CD14-positive monocyte (primary cell): ENCODE measurements at regions not wholly inside any gene's neighbourhood (a gene's known extent, or its start where the extent isn't known, plus 50 kb on each side); places are given as distances from the start of the nearest gene placed in this dataset.

ENCODE experiments used
- DNase-seq, 3 donors: peaks; one replicate each; pipeline ENCODE4 v3.0.0-alpha.2; 2011 to 2022
- H2AFZ ChIP-seq: 2 replicates; pipeline ENCODE4 v1.6.0; 2012; ENCODE audit warnings: mild to moderate bottlenecking, low read depth, low read length, inconsistent platforms; ENCODE audit not compliant: insufficient read depth, poor library complexity, severe bottlenecking
- H3K27ac ChIP-seq, 2 donors: 1 replicate in 1 of 2; 2 replicates in 1 of 2; pipeline ENCODE4 v1.5.1; 2012 to 2013; ENCODE audit warnings: low read length in 2 of 2, control low read depth in 1 of 2, inconsistent platforms in 1 of 2, low read depth in 1 of 2, mild to moderate bottlenecking in 1 of 2
- H3K27me3 ChIP-seq, 2 donors: one replicate each; pipeline versions ENCODE4 v1.6.0 to v1.6.1; 2011 to 2013; ENCODE audit warnings: low read length in 2 of 2; ENCODE audit not compliant: control insufficient read depth in 2 of 2, insufficient read depth in 2 of 2
- H3K36me3 ChIP-seq, 2 donors: replicated peaks in 1 of 2; 1 replicate in 1 of 2; 2 replicates in 1 of 2; pipeline versions ENCODE4 v1.5.1 to v1.6.1; 2012 to 2013; ENCODE audit warnings: low read length in 2 of 2, control low read depth in 1 of 2, inconsistent platforms in 1 of 2, mild to moderate bottlenecking in 1 of 2; ENCODE audit not compliant: insufficient read depth in 2 of 2, control insufficient read depth in 1 of 2
- H3K4me1 ChIP-seq, 2 donors: 1 replicate in 1 of 2; 2 replicates in 1 of 2; pipeline versions ENCODE4 v1.5.1 to v1.6.1; 2012 to 2013; ENCODE audit warnings: low read length in 2 of 2, control low read depth in 1 of 2, inconsistent platforms in 1 of 2, mild to moderate bottlenecking in 1 of 2, moderate library complexity in 1 of 2; ENCODE audit not compliant: insufficient read depth in 2 of 2, control insufficient read depth in 1 of 2
- H3K4me2 ChIP-seq: replicated peaks from 2 replicates; pipeline ENCODE3; 2012; ENCODE audit warnings: low read length, moderate library complexity, mild to moderate bottlenecking; ENCODE audit not compliant: poor library complexity, severe bottlenecking; ENCODE audit errors: extremely low read depth
- H3K4me3 ChIP-seq, 3 experiments: fragments of 200-600 bp in 1 of 3; sonication (generic) in 1 of 3; replicated peaks in 1 of 3; 1 replicate in 2 of 3; 2 replicates in 1 of 3; pipeline ENCODE4 v1.5.1; 2011 to 2013; ENCODE audit warnings: low read length in 3 of 3, mild to moderate bottlenecking in 3 of 3, control low read depth in 2 of 3, low read depth in 2 of 3, inconsistent platforms in 1 of 3, moderate library complexity in 1 of 3
- H3K79me2 ChIP-seq: 2 replicates; pipeline ENCODE4 v1.6.0; 2012; ENCODE audit warnings: mild to moderate bottlenecking, control low read depth, inconsistent platforms, low read length, moderate library complexity; ENCODE audit not compliant: insufficient read depth
- H3K9ac ChIP-seq: 2 replicates; pipeline ENCODE4 v1.6.0; 2017; ENCODE audit warnings: low read length, mild to moderate bottlenecking; ENCODE audit not compliant: insufficient read depth, poor library complexity, severe bottlenecking
- H3K9me3 ChIP-seq, 2 donors: replicated peaks in 1 of 2; 1 replicate in 1 of 2; 2 replicates in 1 of 2; pipeline versions ENCODE4 v1.5.1 to v1.6.1; 2012 to 2013; ENCODE audit warnings: low read length in 2 of 2, control low read depth in 1 of 2; ENCODE audit not compliant: control insufficient read depth in 1 of 2, insufficient read depth in 1 of 2
- H4K20me1 ChIP-seq: 2 replicates; pipeline ENCODE4 v1.6.0; 2012; ENCODE audit warnings: mild to moderate bottlenecking, low read length, control low read depth, moderate library complexity; ENCODE audit not compliant: insufficient read depth
- H3K27ac Mint-ChIP-seq, 7 donors: one replicate each; pipeline ENCODE4 v1.8.0; 2020; ENCODE audit warnings: mild to moderate bottlenecking in 7 of 7, mixed read lengths in 7 of 7, moderate library complexity in 6 of 7, inconsistent platforms in 2 of 7
- H3K27me3 Mint-ChIP-seq, 3 donors: one replicate each; pipeline ENCODE4 v1.8.0; 2021 to 2022; ENCODE audit warnings: low read depth in 3 of 3, mild to moderate bottlenecking in 3 of 3, mixed read lengths in 3 of 3, moderate library complexity in 3 of 3, inconsistent platforms in 1 of 3
- H3K36me3 Mint-ChIP-seq, 2 donors: one replicate each; pipeline ENCODE4 v1.8.0; 2020; ENCODE audit warnings: mixed read lengths in 2 of 2, inconsistent platforms in 1 of 2, mild to moderate bottlenecking in 1 of 2
- H3K4me1 Mint-ChIP-seq: one replicate; pipeline ENCODE4 v1.8.0; 2020; ENCODE audit warnings: mild to moderate bottlenecking, mixed read lengths
- H3K4me3 Mint-ChIP-seq, 2 donors: one replicate each; pipeline ENCODE4 v1.8.0; 2020; ENCODE audit warnings: mild to moderate bottlenecking in 2 of 2, mixed read lengths in 2 of 2, moderate library complexity in 1 of 2
- H3K9me3 Mint-ChIP-seq, 7 donors: one replicate each; pipeline ENCODE4 v1.8.0; 2020 to 2022; ENCODE audit warnings: mixed read lengths in 7 of 7, mild to moderate bottlenecking in 6 of 7, moderate library complexity in 6 of 7, inconsistent platforms in 2 of 7
- WGBS: methylation state at CpG from one replicate; pipeline ENCODE4 v1.1.5; 2013; ENCODE audit warnings: missing lambda C conversion rate; ENCODE audit not compliant: insufficient coverage; 5-methylcytosine and 5-hydroxymethylcytosine counted together
- intact Hi-C, 2 donors: fragments of 100-400 bp; cut with micrococcal nuclease; formaldehyde crosslinking; loops; one replicate each; pipeline versions ENCODE4 v1.15.0 to v1.15.1; 2023
- TF ChIP-seq, protein P1 (sequence below): fragments of 200-600 bp; IDR thresholded peaks from one replicate; pipeline ENCODE4 v1.8.0; 2022; ENCODE audit warnings: antibody characterized with exemption, mild to moderate bottlenecking

DNA sequence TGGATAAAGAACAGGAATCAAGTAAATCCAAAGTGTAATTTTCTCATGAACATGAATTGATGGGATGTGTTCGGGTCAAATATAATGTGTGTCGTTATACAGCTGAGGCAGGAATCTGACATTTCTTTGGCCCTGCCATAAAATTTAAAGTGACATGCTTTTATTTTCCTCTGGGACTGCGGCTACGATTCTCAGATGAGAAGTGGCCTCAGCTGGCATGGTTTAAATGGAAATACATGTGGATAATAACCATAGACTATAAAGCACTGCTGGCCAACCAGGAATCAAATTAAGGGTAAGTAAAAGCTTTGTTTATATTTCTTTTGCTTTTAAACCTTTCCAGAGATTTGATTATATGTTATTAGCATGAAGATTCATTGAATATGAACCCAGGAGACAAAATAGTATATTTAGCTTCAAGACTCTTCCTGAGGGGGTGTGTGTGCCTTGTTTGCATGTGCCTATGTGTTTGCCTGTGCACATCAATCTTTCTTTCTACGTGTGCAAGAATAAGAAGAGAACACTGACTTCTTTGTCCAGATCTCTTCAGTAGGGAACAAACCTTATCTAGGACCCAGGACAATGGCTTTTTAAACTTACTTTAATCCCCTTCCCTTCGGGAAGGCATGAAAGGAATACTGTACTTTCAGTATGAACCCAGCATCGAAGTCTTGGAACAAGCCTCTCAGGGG is 629.0 kb upstream of the PFKP start:
- H3K27me3 Mint-ChIP-seq: peaks cover 0 to 2% (median 0%) of the 10 kb centered on the region in 3 donors
- no peak overlapping the region for H3K27ac ChIP-seq
- H4K20me1 ChIP-seq: no peaks in the 10 kb centered on the region
- no peaks in the 10 kb centered on the region for H3K79me2 ChIP-seq
- no peaks in the 10 kb centered on the region for H3K4me1 Mint-ChIP-seq
- WGBS: 80% methylated on average over 2 of the region's 7 CpGs
- intact Hi-C loops: no loop called here
- H3K4me3 ChIP-seq: no peak overlapping the region
- peaks cover 3 to 16% (median 9%) of the 10 kb centered on the region in 7 donors for H3K9me3 Mint-ChIP-seq
- no peak overlapping the region for H3K4me2 ChIP-seq
- peaks cover 8 to 19% of the 10 kb centered on the region in 2 donors for H3K9me3 ChIP-seq
- TF ChIP-seq, protein P1, sequence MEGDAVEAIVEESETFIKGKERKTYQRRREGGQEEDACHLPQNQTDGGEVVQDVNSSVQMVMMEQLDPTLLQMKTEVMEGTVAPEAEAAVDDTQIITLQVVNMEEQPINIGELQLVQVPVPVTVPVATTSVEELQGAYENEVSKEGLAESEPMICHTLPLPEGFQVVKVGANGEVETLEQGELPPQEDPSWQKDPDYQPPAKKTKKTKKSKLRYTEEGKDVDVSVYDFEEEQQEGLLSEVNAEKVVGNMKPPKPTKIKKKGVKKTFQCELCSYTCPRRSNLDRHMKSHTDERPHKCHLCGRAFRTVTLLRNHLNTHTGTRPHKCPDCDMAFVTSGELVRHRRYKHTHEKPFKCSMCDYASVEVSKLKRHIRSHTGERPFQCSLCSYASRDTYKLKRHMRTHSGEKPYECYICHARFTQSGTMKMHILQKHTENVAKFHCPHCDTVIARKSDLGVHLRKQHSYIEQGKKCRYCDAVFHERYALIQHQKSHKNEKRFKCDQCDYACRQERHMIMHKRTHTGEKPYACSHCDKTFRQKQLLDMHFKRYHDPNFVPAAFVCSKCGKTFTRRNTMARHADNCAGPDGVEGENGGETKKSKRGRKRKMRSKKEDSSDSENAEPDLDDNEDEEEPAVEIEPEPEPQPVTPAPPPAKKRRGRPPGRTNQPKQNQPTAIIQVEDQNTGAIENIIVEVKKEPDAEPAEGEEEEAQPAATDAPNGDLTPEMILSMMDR: no peak
- H3K27ac Mint-ChIP-seq: no peak overlapping the region
- no peaks in the 10 kb centered on the region for H3K36me3 Mint-ChIP-seq
- no peak for DNase-seq
- H3K36me3 ChIP-seq: no peaks in the 10 kb centered on the region
- no peak overlapping the region for H3K9ac ChIP-seq
- no peak overlapping the region for H3K4me3 Mint-ChIP-seq
- no peaks in the 10 kb centered on the region for H3K27me3 ChIP-seq
- no peaks in the 10 kb centered on the region for H3K4me1 ChIP-seq
- no peak overlapping the region for H2AFZ ChIP-seq

DNA sequence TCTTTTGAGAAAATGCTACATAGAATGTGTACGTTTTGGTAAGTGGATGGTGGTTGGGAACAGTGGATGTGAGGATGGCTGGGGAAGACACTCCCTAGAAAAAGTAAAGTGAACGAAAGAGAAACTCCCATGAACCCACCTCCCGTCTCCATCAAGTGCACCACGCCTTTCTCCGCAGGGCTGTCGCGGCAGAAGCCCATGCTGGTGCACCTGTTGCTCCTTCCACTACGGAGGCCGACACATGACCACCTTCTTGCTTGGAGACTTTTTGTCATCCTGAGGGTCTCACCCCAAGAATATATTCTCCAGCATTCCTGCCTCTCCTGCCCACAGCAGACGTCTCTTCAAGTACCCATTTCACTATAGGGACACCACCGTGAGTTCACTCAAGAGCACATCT is 630.4 kb upstream of the PFKP start:
- Mint-ChIP-seq H3K27ac (no peak overlapping the region), H3K9me3 (peaks cover 3 to 23% (median 9%) of the 10 kb centered on the region in 7 donors), H3K4me1 (no peaks in the 10 kb centered on the region), H3K36me3 (no peaks in the 10 kb centered on the region), H3K27me3 (peaks cover 0 to 2% (median 0%) of the 10 kb centered on the region in 3 donors), H3K4me3 (no peak overlapping the region)
- Histone ChIP-seq H4K20me1 (no peaks in the 10 kb centered on the region), H3K9ac (no peak overlapping the region), H3K79me2 (no peaks in the 10 kb centered on the region), H3K9me3 (peaks cover 14 to 26% of the 10 kb centered on the region in 2 donors), H3K4me1 (no peaks in the 10 kb centered on the region), H3K27ac (no peak overlapping the region), H3K27me3 (no peaks in the 10 kb centered on the region), H3K36me3 (no peaks in the 10 kb centered on the region), H3K4me3 (no peak overlapping the region), H3K4me2 (no peak overlapping the region), H2AFZ (no peak overlapping the region)
- no peak for DNase-seq
- TF ChIP-seq, protein P1: no peak
- intact Hi-C loops: no loop called here
- 97% methylated on average over 7 of the region's 11 CpGs for whole genome bisulfite sequencing
